ENCODE measurements at regions not wholly inside any gene's neighbourhood (a gene's known extent, or its start where the extent isn't known, plus 50 kb on each side); places are given as distances from the start of the nearest gene placed in this dataset.

DNA sequence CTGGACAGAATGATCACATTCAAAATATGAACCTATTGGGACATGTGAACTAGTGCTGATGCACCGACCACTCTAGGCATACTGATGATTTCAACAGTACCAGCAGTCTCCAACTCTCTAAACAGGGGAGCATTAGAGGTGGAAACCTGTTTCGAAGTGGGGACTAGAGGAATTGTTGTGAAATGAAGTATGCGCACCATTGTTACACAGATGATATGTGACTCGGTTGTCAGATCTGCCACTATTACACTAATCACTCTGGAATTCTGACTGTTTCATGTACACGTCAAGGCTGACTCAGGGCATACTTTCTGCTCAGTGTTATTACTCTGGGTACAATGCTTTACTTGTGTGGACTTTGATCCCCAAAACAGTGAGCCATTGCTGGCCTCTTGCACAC lies 198.2 kb upstream of the UBE2E2 start:
- TF ChIP-seq CTCF (IDR thresholded peaks at IDR 0.05): no peak
- no peak for TF ChIP-seq TEAD4 (IDR thresholded peaks at IDR 0.05; ENCODE audit: borderline replicate concordance, insufficient read depth)
- TF ChIP-seq POLR2AphosphoS5 (IDR thresholded peaks at IDR 0.05; ENCODE audit: low read depth, low read length): no peak
- no peak for TF ChIP-seq YY1 (IDR thresholded peaks at IDR 0.05; ENCODE audit: low read depth)
- TF ChIP-seq FOXM1 (IDR thresholded peaks at IDR 0.05; ENCODE audit: low read depth): no peak
- TF ChIP-seq EP300 (IDR thresholded peaks at IDR 0.05; ENCODE audit: borderline replicate concordance in 1 of 2, low read depth in 1 of 2, low read length in 1 of 2): no peak
- no peak for TF ChIP-seq EZH2phosphoT487 (IDR thresholded peaks at IDR 0.05; ENCODE audit: borderline replicate concordance, low read depth)
- TF ChIP-seq MXI1 (IDR thresholded peaks at IDR 0.05; ENCODE audit: low read depth, low read length): no peak
- TF ChIP-seq GABPA (IDR thresholded peaks at IDR 0.05; ENCODE audit: low read depth): no peak
- TF ChIP-seq USF1 (IDR thresholded peaks at IDR 0.05; ENCODE audit: borderline replicate concordance, low read depth): no peak
- TF ChIP-seq SIN3A (IDR thresholded peaks at IDR 0.05; ENCODE audit: borderline replicate concordance, low read depth, low read length): no peak
- TF ChIP-seq TAF1 (IDR thresholded peaks at IDR 0.05; ENCODE audit: borderline replicate concordance, low read depth, low read length): no peak
- TF ChIP-seq RCOR1 (IDR thresholded peaks at IDR 0.05; ENCODE audit: low read length): no peak
- no peak for TF ChIP-seq GATA2 (CRISPR knock-in tag; IDR thresholded peaks at IDR 0.05)

All from SK-N-SH (cell line).